WTC11 (cell line): ENCODE measurements at regions not wholly inside any gene's neighbourhood (a gene's known extent, or its start where the extent isn't known, plus 50 kb on each side); places are given as distances from the start of the nearest gene placed in this dataset.

Source experiments
- CREB1 ChIP-seq: sonication (generic); formaldehyde crosslinking; IDR thresholded peaks from 2 replicates; pipeline ENCODE4 v1.8.0; 2023; ENCODE audit warnings: mild to moderate bottlenecking, missing genetic modification reagents
- CTCF ChIP-seq: fragments of 200-600 bp; IDR thresholded peaks from 2 replicates; pipeline ENCODE4 v1.8.0; 2022; ENCODE audit warnings: antibody characterized with exemption
- E2F4 ChIP-seq: sonication (generic); formaldehyde crosslinking; IDR thresholded peaks from 2 replicates; pipeline ENCODE4 v1.8.1; 2022; ENCODE audit warnings: low read depth, mild to moderate bottlenecking, moderate library complexity, missing genetic modification reagents, borderline replicate concordance
- FOXP1 ChIP-seq: sonication (generic); formaldehyde crosslinking; IDR thresholded peaks from 2 replicates; pipeline ENCODE4 v1.8.0; 2022; ENCODE audit warnings: missing genetic modification reagents, mild to moderate bottlenecking, moderate library complexity, borderline replicate concordance
- FOXP4 ChIP-seq: sonication (generic); formaldehyde crosslinking; IDR thresholded peaks from 2 replicates; pipeline ENCODE4 v1.8.0; 2022; ENCODE audit warnings: mild to moderate bottlenecking, missing genetic modification reagents
- JUN ChIP-seq: sonication (generic); formaldehyde crosslinking; IDR thresholded peaks from 2 replicates; pipeline ENCODE4 v1.8.0; 2023; ENCODE audit warnings: mild to moderate bottlenecking, missing genetic modification reagents
- KAT7 ChIP-seq: sonication (generic); formaldehyde crosslinking; IDR thresholded peaks from 2 replicates; pipeline ENCODE4 v1.8.1; 2023; ENCODE audit warnings: missing genetic modification reagents, mild to moderate bottlenecking, borderline replicate concordance
- MAX ChIP-seq: sonication (generic); formaldehyde crosslinking; IDR thresholded peaks from 2 replicates; pipeline ENCODE4 v1.8.0; 2022; ENCODE audit warnings: mild to moderate bottlenecking, missing genetic modification reagents
- NR3C1 ChIP-seq: sonication (generic); formaldehyde crosslinking; conservative IDR thresholded peaks from 2 replicates; pipeline ENCODE4 v1.8.1; 2023; ENCODE audit warnings: low read depth, mild to moderate bottlenecking, missing genetic modification reagents
- SMAD3 ChIP-seq: sonication (generic); formaldehyde crosslinking; IDR thresholded peaks from 2 replicates; pipeline ENCODE4 v1.8.0; 2022; ENCODE audit warnings: missing genetic modification reagents, mild to moderate bottlenecking, borderline replicate concordance
- TCF7 ChIP-seq: sonication (generic); formaldehyde crosslinking; IDR thresholded peaks from 2 replicates; pipeline ENCODE4 v1.8.0; 2022; ENCODE audit warnings: mild to moderate bottlenecking, low read depth, missing genetic modification reagents, moderate library complexity
- ZBTB43 ChIP-seq: sonication (generic); formaldehyde crosslinking; IDR thresholded peaks from 2 replicates; pipeline ENCODE4 v1.8.1; 2023; ENCODE audit warnings: mild to moderate bottlenecking, missing genetic modification reagents
- ZNF263 ChIP-seq: sonication (generic); formaldehyde crosslinking; IDR thresholded peaks from 2 replicates; pipeline ENCODE4 v1.8.1; 2022; ENCODE audit warnings: low read depth, mild to moderate bottlenecking, moderate library complexity, missing genetic modification reagents

- TF ChIP-seq CTCF (no peak), JUN (CRISPR knock-in tag) (no peak), NR3C1 (CRISPR knock-in tag) (no peak), FOXP1 (CRISPR knock-in tag) (no peak), E2F4 (CRISPR knock-in tag) (no peak), ZBTB43 (CRISPR knock-in tag) (no peak), ZNF263 (CRISPR knock-in tag) (no peak), TCF7 (CRISPR knock-in tag) (no peak), CREB1 (CRISPR knock-in tag) (no peak), KAT7 (no peak), FOXP4 (CRISPR knock-in tag) (no peak), MAX (CRISPR knock-in tag) (no peak), SMAD3 (CRISPR knock-in tag) (no peak)
Observed at GRCh38 chr2:190800528-190800927, 80.1 kb upstream of the GLS start.
